ENCODE measurements at regions not wholly inside any gene's neighbourhood (a gene's known extent, or its start where the extent isn't known, plus 50 kb on each side); places are given as distances from the start of the nearest gene placed in this dataset.
A peak's percentile ranks its signal among the peaks of the same experiment; 100 is the strongest.

DNA sequence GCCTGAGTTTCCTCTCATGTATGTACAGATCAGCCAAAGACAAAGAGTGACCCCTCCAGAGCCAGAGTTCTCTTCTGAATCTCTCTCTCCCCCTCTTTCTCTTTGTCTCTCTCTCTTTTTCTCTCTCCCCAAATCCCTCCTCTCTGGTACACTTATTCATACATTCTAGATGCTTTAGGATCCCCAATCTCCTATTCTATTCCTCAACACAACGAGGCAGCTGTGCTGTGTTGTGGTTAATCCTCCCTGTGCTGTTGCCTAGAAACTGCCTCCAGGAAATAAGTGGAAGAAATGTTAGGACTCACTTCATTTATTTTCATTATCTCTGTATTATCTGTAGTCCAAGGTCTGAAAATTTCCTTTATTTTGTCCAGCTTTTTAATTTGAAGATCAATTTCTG lies 350.5 kb upstream of the OR4E1 start:
- no peak overlapping the region for H3K27ac Mint-ChIP-seq
- no peaks in the 10 kb centered on the region for H3K36me3 Mint-ChIP-seq (ENCODE audit: low read depth)
- no peaks in the 10 kb centered on the region for H3K9me3 Mint-ChIP-seq
- intact Hi-C loops (cut with micrococcal nuclease), result no loop called here
- peaks cover 8% of the 10 kb centered on the region for H3K27me3 Mint-ChIP-seq (ENCODE audit: low read depth)
- peaks cover 10% of the 10 kb centered on the region for H3K4me1 Mint-ChIP-seq (ENCODE audit: low read depth)
- H3K4me3 Mint-ChIP-seq (ENCODE audit: low read depth), result no peak overlapping the region
- no peak for DNase-seq (ENCODE audit: low spot score)

DNA sequence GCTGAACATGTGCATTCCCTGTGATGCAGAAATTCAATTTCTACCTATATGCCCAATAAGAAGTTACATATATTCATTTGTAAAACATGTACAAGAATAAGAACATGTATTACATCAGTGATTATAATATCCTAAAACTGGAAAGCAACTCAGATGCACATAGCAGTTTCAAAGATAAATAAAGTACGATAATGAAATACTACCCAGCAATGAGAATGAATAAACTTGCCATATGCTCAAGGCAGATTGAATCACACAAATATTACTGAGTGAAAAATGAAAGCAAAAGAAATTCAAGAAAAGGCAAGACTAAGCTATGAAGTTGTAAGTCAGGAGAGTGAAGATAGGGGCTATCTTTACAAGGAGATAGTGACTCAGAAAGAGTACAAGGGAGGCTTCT lies 345.3 kb upstream of the OR4E1 start:
- H3K4me1 Mint-ChIP-seq (ENCODE audit: low read depth), result peaks cover 7% of the 10 kb centered on the region
- H3K4me3 Mint-ChIP-seq (ENCODE audit: low read depth), result no peak overlapping the region

GRCh38 chr14:22012452-22012851 lies 338.8 kb upstream of the OR4E1 start:
- peaks cover 11% of the 10 kb centered on the region for H3K4me1 Mint-ChIP-seq (ENCODE audit: low read depth)
- H3K36me3 Mint-ChIP-seq (ENCODE audit: low read depth), result peaks cover 3% of the 10 kb centered on the region
- no peak overlapping the region for H3K27ac Mint-ChIP-seq
- no peak for DNase-seq (ENCODE audit: low spot score)
- intact Hi-C loops (cut with micrococcal nuclease), result no loop called here
- peaks cover 1% of the 10 kb centered on the region for H3K9me3 Mint-ChIP-seq
- no peak overlapping the region for H3K4me3 Mint-ChIP-seq (ENCODE audit: low read depth)
- H3K27me3 Mint-ChIP-seq (ENCODE audit: low read depth), result no peaks in the 10 kb centered on the region

More for the DNA sequence above, 345.3 kb upstream of the OR4E1 start:
- DNase-seq (ENCODE audit: low spot score), result no peak
- H3K9me3 Mint-ChIP-seq, result no peaks in the 10 kb centered on the region
- peaks cover 5% of the 10 kb centered on the region for H3K27me3 Mint-ChIP-seq (ENCODE audit: low read depth)
- intact Hi-C loops (cut with micrococcal nuclease), result no loop called here
- H3K36me3 Mint-ChIP-seq (ENCODE audit: low read depth), result no peaks in the 10 kb centered on the region
- H3K27ac Mint-ChIP-seq, result no peak overlapping the region

- intact Hi-C loops (cut with micrococcal nuclease), result no loop called here
- Mint-ChIP-seq H3K27ac (no peak overlapping the region), H3K4me3 (ENCODE audit: low read depth) (no peak overlapping the region), H3K4me1 (ENCODE audit: low read depth) (peaks cover 20% of the 10 kb centered on the region), H3K36me3 (ENCODE audit: low read depth) (peaks cover 6% of the 10 kb centered on the region), H3K27me3 (ENCODE audit: low read depth) (no peaks in the 10 kb centered on the region), H3K9me3 (peaks cover 3% of the 10 kb centered on the region)
- DNase-seq (ENCODE audit: low spot score), result no peak
Measured at GRCh38 chr14:22011253-22011642, 337.6 kb upstream of the OR4E1 start.

DNA sequence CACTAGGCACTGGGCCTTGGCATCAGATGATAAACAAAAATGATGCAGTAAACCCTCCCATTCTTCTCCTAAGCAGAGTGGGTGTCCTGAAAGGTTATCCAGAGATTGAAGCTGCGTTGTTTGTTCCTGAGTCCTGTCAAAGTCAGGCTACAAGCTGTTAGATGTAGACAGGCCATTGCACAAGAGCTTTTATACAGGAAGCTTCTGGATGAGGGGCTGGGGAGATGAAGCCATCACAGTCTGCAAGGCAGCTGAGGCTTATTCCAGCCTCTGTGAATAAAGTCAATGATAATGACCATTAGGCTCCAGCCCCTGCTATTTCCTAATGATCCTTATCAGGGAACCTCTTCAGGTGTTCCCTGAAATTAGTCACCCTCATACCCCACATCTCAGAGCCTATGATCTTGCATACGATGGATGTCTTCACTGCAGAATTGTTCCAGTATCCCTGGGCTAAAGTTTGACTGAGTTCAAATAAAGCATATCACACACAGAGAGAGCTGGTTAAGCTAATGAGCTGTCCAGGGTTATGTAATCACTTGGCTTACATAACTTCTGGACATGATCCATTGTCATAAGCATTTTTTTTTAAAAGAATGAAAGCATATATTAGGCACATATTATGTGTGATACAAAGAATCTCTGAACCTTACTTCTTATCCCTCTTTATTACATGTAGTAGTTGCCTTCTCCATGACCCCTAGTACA lies 337.1 kb upstream of the OR4E1 start:
- intact Hi-C loops (cut with micrococcal nuclease), result no loop called here
- H3K4me3 Mint-ChIP-seq (ENCODE audit: low read depth), result no peak overlapping the region
- H3K9me3 Mint-ChIP-seq, result peaks cover 3% of the 10 kb centered on the region
- no peak for DNase-seq (ENCODE audit: low spot score)
- peaks cover 20% of the 10 kb centered on the region for H3K4me1 Mint-ChIP-seq (ENCODE audit: low read depth)
- no peak overlapping the region for H3K27ac Mint-ChIP-seq
- peaks cover 6% of the 10 kb centered on the region for H3K36me3 Mint-ChIP-seq (ENCODE audit: low read depth)
- H3K27me3 Mint-ChIP-seq (ENCODE audit: low read depth), result no peaks in the 10 kb centered on the region

- Mint-ChIP-seq H3K36me3 (ENCODE audit: low read depth) (peaks cover 6% of the 10 kb centered on the region), H3K4me3 (ENCODE audit: low read depth) (no peak overlapping the region), H3K27ac (no peak overlapping the region), H3K4me1 (ENCODE audit: low read depth) (peaks cover 25% of the 10 kb centered on the region), H3K27me3 (ENCODE audit: low read depth) (no peaks in the 10 kb centered on the region), H3K9me3 (peaks cover 3% of the 10 kb centered on the region)
- intact Hi-C loops (cut with micrococcal nuclease), result no loop called here
- DNase-seq (ENCODE audit: low spot score), result no peak
Measured at GRCh38 chr14:22008766-22009165, 335.1 kb upstream of the OR4E1 start.

DNA sequence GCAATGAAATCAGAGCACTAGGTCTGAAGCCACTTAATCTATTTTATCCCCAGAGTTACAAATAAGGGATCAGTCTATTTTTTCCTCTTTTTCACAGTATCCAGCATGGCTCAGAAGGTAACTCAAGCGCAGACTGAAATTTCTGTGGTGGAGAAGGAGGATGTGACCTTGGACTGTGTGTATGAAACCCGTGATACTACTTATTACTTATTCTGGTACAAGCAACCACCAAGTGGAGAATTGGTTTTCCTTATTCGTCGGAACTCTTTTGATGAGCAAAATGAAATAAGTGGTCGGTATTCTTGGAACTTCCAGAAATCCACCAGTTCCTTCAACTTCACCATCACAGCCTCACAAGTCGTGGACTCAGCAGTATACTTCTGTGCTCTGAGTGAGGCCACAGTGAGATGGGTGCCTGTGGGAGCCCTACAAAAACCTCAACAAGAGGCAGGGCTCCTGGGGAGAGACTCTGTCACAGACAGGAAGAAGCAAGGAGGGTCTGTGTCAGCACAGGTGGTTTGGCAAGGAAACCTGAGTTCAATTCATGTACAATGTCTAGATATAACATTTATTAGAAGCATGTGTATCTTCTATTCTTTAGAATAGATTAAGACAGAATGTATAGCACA lies 334.3 kb upstream of the OR4E1 start:
- Mint-ChIP-seq H3K4me1 (ENCODE audit: low read depth) (peaks cover 27% of the 10 kb centered on the region), H3K9me3 (peaks cover 3% of the 10 kb centered on the region), H3K36me3 (ENCODE audit: low read depth) (peaks cover 6% of the 10 kb centered on the region), H3K27me3 (ENCODE audit: low read depth) (no peaks in the 10 kb centered on the region), H3K4me3 (ENCODE audit: low read depth) (peak overlapping the region; percentile 80), H3K27ac (peak overlapping the region; percentile 95)
- no peak for DNase-seq (ENCODE audit: low spot score)
- intact Hi-C loops (cut with micrococcal nuclease), result no loop called here

- DNase-seq (ENCODE audit: low spot score), result no peak
- peak overlapping the region; percentile 95 for H3K27ac Mint-ChIP-seq
- H3K4me3 Mint-ChIP-seq (ENCODE audit: low read depth), result peak overlapping the region; percentile 80
- peaks cover 3% of the 10 kb centered on the region for H3K9me3 Mint-ChIP-seq
- intact Hi-C loops (cut with micrococcal nuclease), result no loop called here
- H3K36me3 Mint-ChIP-seq (ENCODE audit: low read depth), result peaks cover 6% of the 10 kb centered on the region
- H3K27me3 Mint-ChIP-seq (ENCODE audit: low read depth), result no peaks in the 10 kb centered on the region
- peaks cover 27% of the 10 kb centered on the region for H3K4me1 Mint-ChIP-seq (ENCODE audit: low read depth)
Measured at GRCh38 chr14:22007363-22007762, 333.7 kb upstream of the OR4E1 start.

DNA sequence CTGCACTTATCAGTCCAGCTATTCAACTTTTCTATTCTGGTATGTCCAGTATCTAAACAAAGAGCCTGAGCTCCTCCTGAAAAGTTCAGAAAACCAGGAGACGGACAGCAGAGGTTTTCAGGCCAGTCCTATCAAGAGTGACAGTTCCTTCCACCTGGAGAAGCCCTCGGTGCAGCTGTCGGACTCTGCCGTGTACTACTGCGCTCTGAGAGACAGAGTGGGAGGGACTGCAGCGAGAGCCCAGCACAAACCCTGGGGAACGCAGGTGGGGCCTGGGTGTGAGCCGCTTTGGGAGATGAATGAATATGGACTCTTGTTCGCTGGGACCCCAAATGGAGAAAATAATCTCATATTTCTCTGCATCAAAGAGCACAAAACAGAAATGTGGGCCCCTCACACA lies 329.8 kb upstream of the OR4E1 start:
- H3K27ac Mint-ChIP-seq, result peak overlapping the region; percentile 86
- peaks cover 3% of the 10 kb centered on the region for H3K9me3 Mint-ChIP-seq
- no peak for DNase-seq (ENCODE audit: low spot score)
- peaks cover 32% of the 10 kb centered on the region for H3K4me1 Mint-ChIP-seq (ENCODE audit: low read depth)
- peaks cover 6% of the 10 kb centered on the region for H3K36me3 Mint-ChIP-seq (ENCODE audit: low read depth)
- H3K4me3 Mint-ChIP-seq (ENCODE audit: low read depth), result peak overlapping the region; percentile 74
- intact Hi-C loops (cut with micrococcal nuclease), result loop anchor here (2.0 to 5.0 kb wide), 3 partner anchors 43 to 554 kb away; no protein-coding TSS in a partner anchor
- H3K27me3 Mint-ChIP-seq (ENCODE audit: low read depth), result no peaks in the 10 kb centered on the region

DNA sequence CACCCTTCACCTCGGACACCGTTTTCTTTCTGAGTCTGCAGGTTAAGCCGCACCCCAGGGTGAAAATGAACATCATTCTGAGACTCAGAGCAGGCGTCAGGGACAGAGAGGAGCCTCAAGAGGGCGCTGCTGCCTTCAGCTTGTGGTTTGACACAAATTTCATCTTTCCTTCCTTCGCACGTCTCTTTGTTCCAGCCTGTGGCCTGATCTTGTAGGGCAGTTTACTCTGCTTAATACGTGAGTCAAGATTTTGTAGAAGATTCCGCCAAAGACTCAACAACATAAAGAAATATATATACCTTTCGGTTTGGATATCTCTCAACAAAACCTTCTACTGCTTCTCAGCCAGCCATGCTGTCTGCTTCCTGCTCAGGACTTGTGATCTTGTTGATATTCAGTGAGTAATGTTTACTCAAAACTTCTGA lies 329.3 kb upstream of the OR4E1 start:
- H3K4me3 Mint-ChIP-seq (ENCODE audit: low read depth), result peak overlapping the region; percentile 74
- H3K4me1 Mint-ChIP-seq (ENCODE audit: low read depth), result peaks cover 32% of the 10 kb centered on the region
- intact Hi-C loops (cut with micrococcal nuclease), result loop anchor here (2.0 to 5.0 kb wide), 3 partner anchors 44 to 554 kb away; no protein-coding TSS in a partner anchor
- H3K9me3 Mint-ChIP-seq, result peaks cover 3% of the 10 kb centered on the region
- no peaks in the 10 kb centered on the region for H3K27me3 Mint-ChIP-seq (ENCODE audit: low read depth)
- peaks cover 6% of the 10 kb centered on the region for H3K36me3 Mint-ChIP-seq (ENCODE audit: low read depth)
- DNase-seq (ENCODE audit: low spot score), result peak; percentile 66
- H3K27ac Mint-ChIP-seq, result peak overlapping the region; percentile 86

GRCh38 chr14:21999402-21999801 lies 325.8 kb upstream of the OR4E1 start:
- Mint-ChIP-seq H3K4me3 (ENCODE audit: low read depth) (peak overlapping the region; percentile 45), H3K27me3 (ENCODE audit: low read depth) (no peaks in the 10 kb centered on the region), H3K36me3 (ENCODE audit: low read depth) (peaks cover 5% of the 10 kb centered on the region), H3K4me1 (ENCODE audit: low read depth) (peaks cover 30% of the 10 kb centered on the region), H3K27ac (no peak overlapping the region), H3K9me3 (no peaks in the 10 kb centered on the region)
- intact Hi-C loops (cut with micrococcal nuclease), result no loop called here
- DNase-seq (ENCODE audit: low spot score), result no peak

- DNase-seq (ENCODE audit: low spot score), result no peak
- H3K36me3 Mint-ChIP-seq (ENCODE audit: low read depth), result peaks cover 5% of the 10 kb centered on the region
Measured at GRCh38 chr14:21997300-21997699, 323.7 kb upstream of the OR4E1 start.

GRCh38 chr14:21995332-21995731 lies 321.7 kb upstream of the OR4E1 start:
- no peaks in the 10 kb centered on the region for H3K9me3 Mint-ChIP-seq
- H3K27ac Mint-ChIP-seq, result no peak overlapping the region
- intact Hi-C loops (cut with micrococcal nuclease), result no loop called here
- H3K4me3 Mint-ChIP-seq (ENCODE audit: low read depth), result no peak overlapping the region
- H3K27me3 Mint-ChIP-seq (ENCODE audit: low read depth), result no peaks in the 10 kb centered on the region
- peaks cover 5% of the 10 kb centered on the region for H3K36me3 Mint-ChIP-seq (ENCODE audit: low read depth)
- DNase-seq (ENCODE audit: low spot score), result no peak
- peaks cover 28% of the 10 kb centered on the region for H3K4me1 Mint-ChIP-seq (ENCODE audit: low read depth)

More at GRCh38 chr14:21997300-21997699, 323.7 kb upstream of the OR4E1 start:
- Mint-ChIP-seq H3K27ac (peak overlapping the region; percentile 77), H3K4me3 (ENCODE audit: low read depth) (peak overlapping the region; percentile 86), H3K4me1 (ENCODE audit: low read depth) (peaks cover 27% of the 10 kb centered on the region), H3K27me3 (ENCODE audit: low read depth) (no peaks in the 10 kb centered on the region), H3K9me3 (no peaks in the 10 kb centered on the region)
- intact Hi-C loops (cut with micrococcal nuclease), result no loop called here
